Natural killer cell (primary cell): ENCODE measurements at regions not wholly inside any gene's neighbourhood (a gene's known extent, or its start where the extent isn't known, plus 50 kb on each side); places are given as distances from the start of the nearest gene placed in this dataset.

Experiments used
- ATAC-seq, 3 donors: fragments of 150-1000 bp in 2 of 3; fragments of 200-7000 bp in 1 of 3; cut with Tn5 transposase; 1 replicate in 1 of 3; 2 replicates in 2 of 3; pipeline ENCODE4 v1.10.0; 2021; ENCODE audit warnings: mild to moderate bottlenecking in 2 of 3, moderate library complexity in 2 of 3
- DNase-seq, 2 donors: peaks; one replicate each; pipeline versions ENCODE4 v3.0.0 to v3.0.0-alpha.2; 2013 to 2021; ENCODE audit warnings: mixed read lengths in 1 of 2
- H3K27ac ChIP-seq: one replicate; pipeline ENCODE4 v1.5.1; 2013; ENCODE audit warnings: mild to moderate bottlenecking, low read length
- H3K27me3 ChIP-seq: one replicate; pipeline ENCODE4 v1.6.1; 2013; ENCODE audit warnings: low read length; ENCODE audit not compliant: control insufficient read depth, insufficient read depth
- H3K36me3 ChIP-seq: one replicate; pipeline ENCODE4 v1.6.1; 2013; ENCODE audit warnings: low read length; ENCODE audit not compliant: control insufficient read depth, insufficient read depth
- H3K4me1 ChIP-seq: one replicate; pipeline ENCODE4 v1.6.1; 2013; ENCODE audit warnings: low read length; ENCODE audit not compliant: control insufficient read depth, insufficient read depth
- H3K4me3 ChIP-seq: one replicate; pipeline ENCODE4 v1.5.1; 2013; ENCODE audit warnings: low read length
- H3K9me3 ChIP-seq: one replicate; pipeline ENCODE4 v1.6.1; 2013; ENCODE audit warnings: low read length; ENCODE audit not compliant: control insufficient read depth, insufficient read depth
- H3K27ac Mint-ChIP-seq, 2 donors: one replicate each; pipeline ENCODE4 v1.8.0; 2022; ENCODE audit warnings: mild to moderate bottlenecking in 2 of 2, mixed read lengths in 2 of 2, moderate library complexity in 1 of 2
- H3K27me3 Mint-ChIP-seq, 2 donors: one replicate each; pipeline ENCODE4 v1.8.0; 2022; ENCODE audit warnings: low read depth in 2 of 2, mixed read lengths in 2 of 2
- H3K36me3 Mint-ChIP-seq: one replicate; pipeline ENCODE4 v1.8.0; 2022; ENCODE audit warnings: mixed read lengths
- H3K4me1 Mint-ChIP-seq, 2 donors: one replicate each; pipeline ENCODE4 v1.8.0; 2022; ENCODE audit warnings: mixed read lengths in 2 of 2
- H3K4me3 Mint-ChIP-seq: one replicate; pipeline ENCODE4 v1.8.0; 2022; ENCODE audit warnings: mild to moderate bottlenecking, moderate library complexity, mixed read lengths
- H3K9me3 Mint-ChIP-seq, 2 donors: one replicate each; pipeline ENCODE4 v1.8.0; 2022; ENCODE audit warnings: mixed read lengths in 2 of 2
- CTCF ChIP-seq: fragments of 200-600 bp; IDR thresholded peaks from one replicate; pipeline ENCODE4 v1.8.0; 2022; ENCODE audit warnings: antibody characterized with exemption
- WGBS: methylation state at CpG from one replicate; pipeline ENCODE4 v1.1.7; 2013; ENCODE audit warnings: missing lambda C conversion rate; ENCODE audit not compliant: insufficient coverage; 5-methylcytosine and 5-hydroxymethylcytosine counted together
- intact Hi-C: fragments of 100-400 bp; cut with micrococcal nuclease; formaldehyde crosslinking; loops from one replicate; pipeline ENCODE4 v1.14.2; 2022

GRCh38 chr2:41432459-41432858 is 615.4 kb upstream of the PKDCC start:
- H3K27me3 ChIP-seq = no peaks in the 10 kb centered on the region
- Mint-ChIP-seq H3K27me3 (peaks cover 0 to 2% of the 10 kb centered on the region in 2 donors), H3K27ac (no peak overlapping the region), H3K4me1 (no peaks in the 10 kb centered on the region), H3K36me3 (no peaks in the 10 kb centered on the region), H3K4me3 (no peak overlapping the region), H3K9me3 (no peaks in the 10 kb centered on the region)
- H3K27ac ChIP-seq = no peak overlapping the region
- no CpG with 5 or more reads among the region's 1 CpG for WGBS
- no peak for DNase-seq
- intact Hi-C loops = no loop called here
- no peak overlapping the region for H3K4me3 ChIP-seq
- ATAC-seq = no peak
- H3K36me3 ChIP-seq = no peaks in the 10 kb centered on the region
- no peaks in the 10 kb centered on the region for H3K4me1 ChIP-seq
- no peaks in the 10 kb centered on the region for H3K9me3 ChIP-seq
- TF ChIP-seq CTCF = no peak

GRCh38 chr2:41434991-41435390 is 612.8 kb upstream of the PKDCC start:
- WGBS = 70% methylated on average over 2 of the region's 3 CpGs
- H3K36me3 ChIP-seq = no peaks in the 10 kb centered on the region
- H3K27me3 ChIP-seq = no peaks in the 10 kb centered on the region

GRCh38 chr2:41441958-41442357 is 605.9 kb upstream of the PKDCC start:
- Histone ChIP-seq H3K9me3 (no peaks in the 10 kb centered on the region), H3K4me1 (no peaks in the 10 kb centered on the region), H3K27me3 (no peaks in the 10 kb centered on the region), H3K27ac (no peak overlapping the region), H3K4me3 (no peak overlapping the region), H3K36me3 (no peaks in the 10 kb centered on the region)
- Mint-ChIP-seq H3K4me3 (no peak overlapping the region), H3K9me3 (no peaks in the 10 kb centered on the region), H3K27me3 (peaks cover 6 to 10% of the 10 kb centered on the region in 2 donors), H3K36me3 (no peaks in the 10 kb centered on the region), H3K4me1 (no peaks in the 10 kb centered on the region), H3K27ac (peak overlapping the region in 1 of 2 donors; percentile 10)
- ATAC-seq (no peak), DNase-seq (no peak)
- intact Hi-C loops = no loop called here
- TF ChIP-seq CTCF = no peak

More at GRCh38 chr2:41434991-41435390, 612.8 kb upstream of the PKDCC start:
- no peaks in the 10 kb centered on the region for H3K36me3 Mint-ChIP-seq
- no peak for DNase-seq
- H3K27me3 Mint-ChIP-seq = peaks cover 3 to 10% of the 10 kb centered on the region in 2 donors
- TF ChIP-seq CTCF = no peak
- no peaks in the 10 kb centered on the region for H3K9me3 ChIP-seq
- ATAC-seq = no peak
- intact Hi-C loops = no loop called here
- H3K4me3 ChIP-seq = no peak overlapping the region
- no peak overlapping the region for H3K27ac Mint-ChIP-seq
- no peak overlapping the region for H3K27ac ChIP-seq
- H3K9me3 Mint-ChIP-seq = no peaks in the 10 kb centered on the region
- H3K4me1 Mint-ChIP-seq = no peaks in the 10 kb centered on the region
- no peak overlapping the region for H3K4me3 Mint-ChIP-seq
- no peaks in the 10 kb centered on the region for H3K4me1 ChIP-seq

GRCh38 chr2:41445865-41446264 is 602.0 kb upstream of the PKDCC start:
- no peak overlapping the region for H3K27ac Mint-ChIP-seq
- no peak for TF ChIP-seq CTCF

More at GRCh38 chr2:41445865-41446264, 602.0 kb upstream of the PKDCC start:
- Histone ChIP-seq H3K27ac (no peak overlapping the region), H3K36me3 (no peaks in the 10 kb centered on the region), H3K4me1 (no peaks in the 10 kb centered on the region), H3K27me3 (no peaks in the 10 kb centered on the region), H3K9me3 (no peaks in the 10 kb centered on the region), H3K4me3 (no peak overlapping the region)
- Mint-ChIP-seq H3K36me3 (no peaks in the 10 kb centered on the region), H3K4me1 (no peaks in the 10 kb centered on the region), H3K4me3 (no peak overlapping the region), H3K27me3 (peaks cover 7 to 10% of the 10 kb centered on the region in 2 donors), H3K9me3 (no peaks in the 10 kb centered on the region)
- ATAC-seq (no peak), DNase-seq (no peak)
- intact Hi-C loops = no loop called here
- WGBS = 67% methylated on average over 2 of the region's 4 CpGs
